ENCODE measurements at regions not wholly inside any gene's neighbourhood (a gene's known extent, or its start where the extent isn't known, plus 50 kb on each side); places are given as distances from the start of the nearest gene placed in this dataset.

DNA sequence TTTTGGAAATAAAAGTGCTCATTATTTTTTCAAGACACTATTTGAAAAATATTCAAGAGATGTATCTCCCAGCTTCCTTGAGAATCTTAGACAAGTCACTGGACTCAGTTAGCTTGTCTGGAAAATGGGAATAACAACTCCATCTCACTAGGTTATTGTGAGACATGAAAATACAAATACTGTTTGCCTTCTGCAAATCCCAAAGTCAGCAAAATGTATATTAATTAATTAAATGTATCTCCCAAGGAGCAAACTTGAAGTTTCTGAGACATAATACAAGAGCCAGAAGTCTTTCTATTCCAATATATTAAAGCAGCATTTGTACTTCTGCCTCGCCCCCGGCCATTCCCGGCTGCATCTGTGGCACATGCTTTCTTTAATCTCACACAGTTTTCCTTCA is 54.6 kb upstream of the ID4 start:
- no peak for DNase-seq
